GM23338 (cell line): ENCODE measurements at regions not wholly inside any gene's neighbourhood (a gene's known extent, or its start where the extent isn't known, plus 50 kb on each side); places are given as distances from the start of the nearest gene placed in this dataset.

Source experiments
- ATAC-seq: fragments of 200-7000 bp; cut with Tn5 transposase; 3 replicates; pipeline ENCODE4 v1.9.1; 2020
- DNase-seq: peaks from one replicate; pipeline ENCODE4 v3.0.0-alpha.2; 2015; ENCODE audit warnings: low spot score
- H2AFZ ChIP-seq: fragments of 200-600 bp; sonication (generic); 2 replicates; pipeline ENCODE4 v1.8.0; 2016; ENCODE audit warnings: antibody characterized with exemption, mild to moderate bottlenecking, moderate library complexity
- H3F3A ChIP-seq: fragments of 200-600 bp; sonication (generic); replicated peaks from 2 replicates; pipeline ENCODE4 v1.8.0; 2017; ENCODE audit warnings: antibody characterized with exemption, mixed run types, low read depth
- H3K27ac ChIP-seq: fragments of 200-600 bp; sonication (generic); 2 replicates; pipeline ENCODE4 v1.6.1; 2016; ENCODE audit warnings: low read depth
- H3K27me3 ChIP-seq: fragments of 200-600 bp; sonication (generic); 2 replicates; pipeline ENCODE4 v1.8.0; 2016; ENCODE audit warnings: mild to moderate bottlenecking, mixed run types, moderate library complexity; ENCODE audit not compliant: insufficient read depth
- H3K36me3 ChIP-seq: fragments of 200-600 bp; sonication (generic); 2 replicates; pipeline ENCODE4 v1.8.0; 2016; ENCODE audit warnings: mild to moderate bottlenecking; ENCODE audit not compliant: insufficient read depth
- H3K4me1 ChIP-seq: fragments of 200-600 bp; sonication (generic); 2 replicates; pipeline ENCODE4 v1.8.0; 2016; ENCODE audit warnings: mild to moderate bottlenecking, moderate library complexity; ENCODE audit not compliant: insufficient read depth
- H3K4me2 ChIP-seq: fragments of 200-600 bp; sonication (generic); 2 replicates; pipeline ENCODE4 v1.7.1; 2017; ENCODE audit warnings: mixed run types
- H3K4me3 ChIP-seq: fragments of 200-600 bp; sonication (generic); 2 replicates; pipeline ENCODE4 v1.6.1; 2016; ENCODE audit warnings: mixed run types
- H3K79me2 ChIP-seq: fragments of 200-600 bp; sonication (generic); replicated peaks from 2 replicates; pipeline ENCODE4 v1.8.0; 2017; ENCODE audit warnings: mild to moderate bottlenecking; ENCODE audit not compliant: insufficient read depth
- H3K9me2 ChIP-seq: fragments of 200-600 bp; sonication (generic); 2 replicates; pipeline ENCODE4 v1.8.0; 2017; ENCODE audit not compliant: insufficient read depth
- H4K20me1 ChIP-seq: fragments of 200-600 bp; sonication (generic); replicated peaks from 2 replicates; pipeline ENCODE4 v1.8.0; 2017; ENCODE audit warnings: mild to moderate bottlenecking; ENCODE audit not compliant: insufficient read depth
- H3K27ac Mint-ChIP-seq: 2 replicates; pipeline ENCODE4 v1.8.0; 2020; ENCODE audit warnings: inconsistent platforms, mild to moderate bottlenecking, moderate library complexity, mixed read lengths
- H3K27me3 Mint-ChIP-seq: 3 replicates; pipeline ENCODE4 v1.8.0; 2022; ENCODE audit warnings: low read depth, mild to moderate bottlenecking, moderate library complexity, mixed read lengths, inconsistent platforms; ENCODE audit not compliant: insufficient read depth, poor library complexity
- H3K36me3 Mint-ChIP-seq: 3 replicates; pipeline ENCODE4 v1.8.0; 2021; ENCODE audit warnings: low read depth, mild to moderate bottlenecking, inconsistent platforms, moderate library complexity, mixed read lengths
- H3K4me1 Mint-ChIP-seq: 3 replicates; pipeline ENCODE4 v1.8.0; 2020; ENCODE audit warnings: mild to moderate bottlenecking, inconsistent platforms, mixed read lengths
- H3K4me3 Mint-ChIP-seq: 3 replicates; pipeline ENCODE4 v1.8.0; 2021; ENCODE audit warnings: moderate library complexity, mild to moderate bottlenecking, inconsistent platforms, mixed read lengths
- H3K9me3 Mint-ChIP-seq: 3 replicates; pipeline ENCODE4 v1.8.0; 2020; ENCODE audit warnings: moderate library complexity, mild to moderate bottlenecking, inconsistent platforms, mixed read lengths
- CREB1 ChIP-seq: fragments of 250-450 bp; sonication (Bioruptor Pico); IDR thresholded peaks from 2 replicates; pipeline ENCODE4 v1.5.0; 2020; ENCODE audit warnings: low read depth, mild to moderate bottlenecking, moderate library complexity
- ZNF331 ChIP-seq: fragments of 250-450 bp; sonication (Bioruptor Pico); IDR thresholded peaks from 2 replicates; pipeline ENCODE4 v1.5.0; 2020; ENCODE audit warnings: low read depth, mild to moderate bottlenecking, moderate library complexity
- TF ChIP-seq, protein P1 (sequence below): IDR thresholded peaks from one replicate; pipeline ENCODE4 v1.6.1; 2018; ENCODE audit warnings: antibody characterized with exemption; ENCODE audit not compliant: unreplicated experiment
- TF ChIP-seq, protein P2 (sequence below): fragments of 250-450 bp; sonication (Bioruptor Pico); IDR thresholded peaks from 2 replicates; pipeline ENCODE4 v1.5.0; 2020; ENCODE audit warnings: mild to moderate bottlenecking, moderate library complexity
- TF ChIP-seq, protein P3 (sequence below): IDR thresholded peaks from 2 replicates; pipeline ENCODE4 v1.6.1; 2016; ENCODE audit warnings: antibody characterized with exemption

DNA sequence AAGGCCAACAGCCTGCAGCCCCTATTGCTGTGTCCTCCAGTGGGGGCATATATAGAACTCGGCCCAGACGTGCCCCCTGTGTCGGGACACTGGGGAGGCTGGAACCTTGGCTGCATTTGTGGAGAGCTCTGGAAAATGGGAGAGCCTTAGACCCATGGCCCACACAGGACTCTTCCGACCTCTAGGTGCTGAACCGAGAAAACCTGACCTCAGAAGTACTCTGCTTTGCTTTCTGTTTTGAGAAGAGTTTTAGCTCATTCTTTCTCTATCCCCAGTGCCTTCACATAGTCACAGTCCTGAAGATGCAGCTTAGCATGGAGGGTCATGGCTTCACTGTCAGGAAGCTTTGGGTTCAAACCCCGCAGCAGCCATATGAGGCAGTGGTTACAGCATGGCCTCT lies 271.8 kb upstream of the B3GAT1 start:
- Histone ChIP-seq H3K36me3 (no peaks in the 10 kb centered on the region), H3K27ac (no peak overlapping the region), H2AFZ (no peak overlapping the region), H3K4me3 (no peak overlapping the region), H4K20me1 (no peaks in the 10 kb centered on the region), H3K79me2 (no peaks in the 10 kb centered on the region), H3K4me1 (peaks cover 7% of the 10 kb centered on the region), H3K4me2 (no peak overlapping the region), H3K9me2 (no peaks in the 10 kb centered on the region), H3F3A (no peaks in the 10 kb centered on the region), H3K27me3 (no peaks in the 10 kb centered on the region)
- Mint-ChIP-seq H3K4me1 (no peaks in the 10 kb centered on the region), H3K27ac (no peak overlapping the region), H3K36me3 (no peaks in the 10 kb centered on the region), H3K27me3 (peaks cover 2% of the 10 kb centered on the region), H3K9me3 (no peaks in the 10 kb centered on the region), H3K4me3 (no peak overlapping the region)
- TF ChIP-seq CREB1 (CRISPR knock-in tag) (no peak), ZNF331 (CRISPR knock-in tag) (no peak)
- TF ChIP-seq, protein P1, sequence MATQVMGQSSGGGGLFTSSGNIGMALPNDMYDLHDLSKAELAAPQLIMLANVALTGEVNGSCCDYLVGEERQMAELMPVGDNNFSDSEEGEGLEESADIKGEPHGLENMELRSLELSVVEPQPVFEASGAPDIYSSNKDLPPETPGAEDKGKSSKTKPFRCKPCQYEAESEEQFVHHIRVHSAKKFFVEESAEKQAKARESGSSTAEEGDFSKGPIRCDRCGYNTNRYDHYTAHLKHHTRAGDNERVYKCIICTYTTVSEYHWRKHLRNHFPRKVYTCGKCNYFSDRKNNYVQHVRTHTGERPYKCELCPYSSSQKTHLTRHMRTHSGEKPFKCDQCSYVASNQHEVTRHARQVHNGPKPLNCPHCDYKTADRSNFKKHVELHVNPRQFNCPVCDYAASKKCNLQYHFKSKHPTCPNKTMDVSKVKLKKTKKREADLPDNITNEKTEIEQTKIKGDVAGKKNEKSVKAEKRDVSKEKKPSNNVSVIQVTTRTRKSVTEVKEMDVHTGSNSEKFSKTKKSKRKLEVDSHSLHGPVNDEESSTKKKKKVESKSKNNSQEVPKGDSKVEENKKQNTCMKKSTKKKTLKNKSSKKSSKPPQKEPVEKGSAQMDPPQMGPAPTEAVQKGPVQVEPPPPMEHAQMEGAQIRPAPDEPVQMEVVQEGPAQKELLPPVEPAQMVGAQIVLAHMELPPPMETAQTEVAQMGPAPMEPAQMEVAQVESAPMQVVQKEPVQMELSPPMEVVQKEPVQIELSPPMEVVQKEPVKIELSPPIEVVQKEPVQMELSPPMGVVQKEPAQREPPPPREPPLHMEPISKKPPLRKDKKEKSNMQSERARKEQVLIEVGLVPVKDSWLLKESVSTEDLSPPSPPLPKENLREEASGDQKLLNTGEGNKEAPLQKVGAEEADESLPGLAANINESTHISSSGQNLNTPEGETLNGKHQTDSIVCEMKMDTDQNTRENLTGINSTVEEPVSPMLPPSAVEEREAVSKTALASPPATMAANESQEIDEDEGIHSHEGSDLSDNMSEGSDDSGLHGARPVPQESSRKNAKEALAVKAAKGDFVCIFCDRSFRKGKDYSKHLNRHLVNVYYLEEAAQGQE: no peak
- TF ChIP-seq, protein P2, sequence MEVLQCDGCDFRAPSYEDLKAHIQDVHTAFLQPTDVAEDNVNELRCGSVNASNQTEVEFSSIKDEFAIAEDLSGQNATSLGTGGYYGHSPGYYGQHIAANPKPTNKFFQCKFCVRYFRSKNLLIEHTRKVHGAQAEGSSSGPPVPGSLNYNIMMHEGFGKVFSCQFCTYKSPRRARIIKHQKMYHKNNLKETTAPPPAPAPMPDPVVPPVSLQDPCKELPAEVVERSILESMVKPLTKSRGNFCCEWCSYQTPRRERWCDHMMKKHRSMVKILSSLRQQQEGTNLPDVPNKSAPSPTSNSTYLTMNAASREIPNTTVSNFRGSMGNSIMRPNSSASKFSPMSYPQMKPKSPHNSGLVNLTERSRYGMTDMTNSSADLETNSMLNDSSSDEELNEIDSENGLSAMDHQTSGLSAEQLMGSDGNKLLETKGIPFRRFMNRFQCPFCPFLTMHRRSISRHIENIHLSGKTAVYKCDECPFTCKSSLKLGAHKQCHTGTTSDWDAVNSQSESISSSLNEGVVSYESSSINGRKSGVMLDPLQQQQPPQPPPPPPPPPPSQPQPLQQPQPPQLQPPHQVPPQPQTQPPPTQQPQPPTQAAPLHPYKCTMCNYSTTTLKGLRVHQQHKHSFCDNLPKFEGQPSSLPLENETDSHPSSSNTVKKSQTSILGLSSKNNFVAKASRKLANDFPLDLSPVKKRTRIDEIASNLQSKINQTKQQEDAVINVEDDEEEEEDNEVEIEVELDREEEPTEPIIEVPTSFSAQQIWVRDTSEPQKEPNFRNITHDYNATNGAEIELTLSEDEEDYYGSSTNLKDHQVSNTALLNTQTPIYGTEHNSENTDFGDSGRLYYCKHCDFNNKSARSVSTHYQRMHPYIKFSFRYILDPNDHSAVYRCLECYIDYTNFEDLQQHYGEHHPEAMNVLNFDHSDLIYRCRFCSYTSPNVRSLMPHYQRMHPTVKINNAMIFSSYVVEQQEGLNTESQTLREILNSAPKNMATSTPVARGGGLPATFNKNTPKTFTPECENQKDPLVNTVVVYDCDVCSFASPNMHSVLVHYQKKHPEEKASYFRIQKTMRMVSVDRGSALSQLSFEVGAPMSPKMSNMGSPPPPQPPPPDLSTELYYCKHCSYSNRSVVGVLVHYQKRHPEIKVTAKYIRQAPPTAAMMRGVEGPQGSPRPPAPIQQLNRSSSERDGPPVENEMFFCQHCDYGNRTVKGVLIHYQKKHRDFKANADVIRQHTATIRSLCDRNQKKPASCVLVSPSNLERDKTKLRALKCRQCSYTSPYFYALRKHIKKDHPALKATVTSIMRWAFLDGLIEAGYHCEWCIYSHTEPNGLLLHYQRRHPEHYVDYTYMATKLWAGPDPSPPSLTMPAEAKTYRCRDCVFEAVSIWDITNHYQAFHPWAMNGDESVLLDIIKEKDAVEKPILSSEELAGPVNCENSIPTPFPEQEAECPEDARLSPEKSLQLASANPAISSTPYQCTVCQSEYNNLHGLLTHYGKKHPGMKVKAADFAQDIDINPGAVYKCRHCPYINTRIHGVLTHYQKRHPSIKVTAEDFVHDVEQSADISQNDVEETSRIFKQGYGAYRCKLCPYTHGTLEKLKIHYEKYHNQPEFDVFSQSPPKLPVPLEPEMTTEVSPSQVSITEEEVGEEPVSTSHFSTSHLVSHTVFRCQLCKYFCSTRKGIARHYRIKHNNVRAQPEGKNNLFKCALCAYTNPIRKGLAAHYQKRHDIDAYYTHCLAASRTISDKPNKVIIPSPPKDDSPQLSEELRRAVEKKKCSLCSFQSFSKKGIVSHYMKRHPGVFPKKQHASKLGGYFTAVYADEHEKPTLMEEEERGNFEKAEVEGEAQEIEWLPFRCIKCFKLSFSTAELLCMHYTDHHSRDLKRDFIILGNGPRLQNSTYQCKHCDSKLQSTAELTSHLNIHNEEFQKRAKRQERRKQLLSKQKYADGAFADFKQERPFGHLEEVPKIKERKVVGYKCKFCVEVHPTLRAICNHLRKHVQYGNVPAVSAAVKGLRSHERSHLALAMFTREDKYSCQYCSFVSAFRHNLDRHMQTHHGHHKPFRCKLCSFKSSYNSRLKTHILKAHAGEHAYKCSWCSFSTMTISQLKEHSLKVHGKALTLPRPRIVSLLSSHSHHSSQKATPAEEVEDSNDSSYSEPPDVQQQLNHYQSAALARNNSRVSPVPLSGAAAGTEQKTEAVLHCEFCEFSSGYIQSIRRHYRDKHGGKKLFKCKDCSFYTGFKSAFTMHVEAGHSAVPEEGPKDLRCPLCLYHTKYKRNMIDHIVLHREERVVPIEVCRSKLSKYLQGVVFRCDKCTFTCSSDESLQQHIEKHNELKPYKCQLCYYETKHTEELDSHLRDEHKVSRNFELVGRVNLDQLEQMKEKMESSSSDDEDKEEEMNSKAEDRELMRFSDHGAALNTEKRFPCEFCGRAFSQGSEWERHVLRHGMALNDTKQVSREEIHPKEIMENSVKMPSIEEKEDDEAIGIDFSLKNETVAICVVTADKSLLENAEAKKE: no peak
- TF ChIP-seq, protein P3, sequence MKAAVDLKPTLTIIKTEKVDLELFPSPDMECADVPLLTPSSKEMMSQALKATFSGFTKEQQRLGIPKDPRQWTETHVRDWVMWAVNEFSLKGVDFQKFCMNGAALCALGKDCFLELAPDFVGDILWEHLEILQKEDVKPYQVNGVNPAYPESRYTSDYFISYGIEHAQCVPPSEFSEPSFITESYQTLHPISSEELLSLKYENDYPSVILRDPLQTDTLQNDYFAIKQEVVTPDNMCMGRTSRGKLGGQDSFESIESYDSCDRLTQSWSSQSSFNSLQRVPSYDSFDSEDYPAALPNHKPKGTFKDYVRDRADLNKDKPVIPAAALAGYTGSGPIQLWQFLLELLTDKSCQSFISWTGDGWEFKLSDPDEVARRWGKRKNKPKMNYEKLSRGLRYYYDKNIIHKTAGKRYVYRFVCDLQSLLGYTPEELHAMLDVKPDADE: no peak
- ATAC-seq (no peak), DNase-seq (no peak)
